ENCODE measurements at regions not wholly inside any gene's neighbourhood (a gene's known extent, or its start where the extent isn't known, plus 50 kb on each side); places are given as distances from the start of the nearest gene placed in this dataset.
"Not testable (repeated sequence)": the region's sequence is repeated elsewhere in the genome, so short reads cannot be mapped to it uniquely, and the experiment has no call there.

GRCh38 chr6:163893609-163894189, 479.2 kb downstream of the QKI start:
- no peak for DNase-seq

DNA sequence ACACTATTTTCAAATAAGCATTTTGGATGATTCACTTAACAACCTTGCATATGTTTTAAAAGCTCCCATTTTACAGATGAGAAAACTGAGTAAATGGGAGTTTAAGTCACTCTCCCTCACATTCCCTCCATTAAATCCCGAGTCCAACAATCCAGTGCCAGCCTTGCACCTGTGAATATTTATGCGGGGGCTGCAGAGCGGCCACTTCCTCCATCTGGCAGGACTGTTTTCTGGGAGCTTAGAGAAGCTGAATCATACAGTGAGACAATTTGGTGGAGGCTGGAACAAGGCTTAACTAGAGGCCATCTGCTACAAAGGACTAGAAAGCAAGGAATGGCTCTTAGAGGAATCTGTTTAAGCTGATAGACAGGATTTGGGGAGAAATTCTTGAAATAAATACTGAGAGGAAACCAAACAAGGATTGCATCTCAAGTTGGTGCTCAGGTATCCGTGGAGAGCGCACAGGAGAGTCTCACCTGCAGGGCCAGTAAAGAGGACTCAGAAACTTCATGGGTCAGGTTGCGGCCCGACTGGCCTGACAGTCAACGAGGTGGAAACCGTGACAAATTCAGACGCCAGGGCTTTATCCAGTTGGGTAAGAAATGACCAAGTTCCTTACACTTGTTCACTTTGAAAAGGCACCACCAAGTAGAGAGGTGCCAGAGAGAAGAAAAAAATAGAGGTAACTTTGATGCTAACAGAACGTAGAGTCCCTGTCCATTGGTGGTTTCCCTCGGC, 478.5 kb downstream of the QKI start:
- DNase-seq = no peak

GRCh38 chr6:163889904-163890514, 475.5 kb downstream of the QKI start:
- DNase-seq = no peak

DNA sequence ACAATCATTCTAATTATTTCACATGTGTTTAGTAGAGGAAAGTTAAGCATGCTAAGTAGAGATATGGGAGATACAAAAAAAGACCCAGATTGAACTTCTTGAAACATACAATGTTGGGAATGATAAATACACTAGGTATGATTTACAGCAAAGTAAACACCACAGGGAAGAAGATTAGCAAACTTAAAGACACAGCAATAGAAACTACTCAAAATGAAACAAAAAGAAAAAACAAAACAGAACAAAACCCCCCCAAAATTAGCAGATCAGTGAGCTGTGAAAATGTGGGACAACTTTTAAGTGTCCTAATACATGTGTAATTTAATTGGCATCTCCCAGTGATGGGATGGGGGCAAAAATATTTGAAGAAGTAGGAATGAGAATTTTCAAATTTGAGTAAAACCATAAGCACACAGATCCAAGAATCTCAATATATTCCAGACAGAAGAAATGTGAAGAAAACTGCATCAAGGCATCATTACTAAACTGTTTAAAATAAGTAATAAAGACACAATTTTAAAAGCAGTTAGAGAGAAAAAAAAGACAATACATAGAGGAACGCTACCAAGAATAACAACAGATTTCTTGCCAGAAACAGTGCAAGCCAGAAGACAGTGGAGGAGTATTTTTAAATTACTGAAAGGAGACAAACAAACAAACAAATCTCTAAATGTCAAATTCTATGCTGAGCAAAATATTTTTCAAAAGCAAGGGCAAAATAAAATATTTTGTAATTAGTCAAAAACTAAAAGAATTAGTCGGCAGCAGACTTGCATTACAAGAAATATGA, 473.7 kb downstream of the QKI start:
- no peak for DNase-seq

- no peak for DNase-seq
Measured at GRCh38 chr6:163886428-163886827, 471.9 kb downstream of the QKI start.

DNA sequence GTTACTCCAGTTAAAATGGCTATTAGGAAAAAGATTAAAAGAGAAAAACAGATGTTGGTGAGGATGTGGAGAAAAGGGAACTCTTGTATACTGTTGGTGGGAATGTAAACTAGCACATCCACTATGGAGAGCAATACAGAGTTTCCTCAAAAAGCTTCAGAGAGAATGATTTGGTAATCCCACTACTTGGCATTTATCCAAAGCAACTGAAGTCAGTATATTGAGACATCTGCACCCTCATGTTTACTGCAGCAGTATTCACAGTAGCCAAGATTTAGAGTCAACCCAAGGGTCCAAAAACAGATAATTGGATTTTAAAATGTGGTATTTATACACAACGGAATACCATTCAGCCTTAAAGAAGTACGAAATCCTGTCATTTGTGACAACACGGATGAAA, 469.5 kb downstream of the QKI start:
- peak; percentile 80 to 90 for DNase-seq

DNA sequence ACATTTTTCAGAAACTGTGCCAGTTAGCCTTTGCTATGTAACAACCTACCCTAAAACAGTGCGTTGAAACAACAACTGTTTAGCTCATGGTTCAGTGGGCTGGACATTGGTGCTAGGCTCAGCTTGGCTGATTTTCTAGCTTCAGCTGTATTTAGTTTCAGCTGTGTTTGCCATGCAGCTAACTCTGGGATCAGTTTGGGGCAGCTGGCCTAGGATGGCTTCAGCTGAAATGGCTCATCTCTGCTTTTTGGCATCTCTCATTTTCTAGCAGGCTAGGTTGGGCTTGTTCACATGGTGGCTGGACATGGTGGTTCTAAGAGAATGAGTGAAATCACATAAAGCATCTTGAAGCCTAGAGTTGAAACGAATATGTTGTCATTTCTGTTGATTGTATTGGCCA, 464.2 kb downstream of the QKI start:
- no peak for DNase-seq

DNA sequence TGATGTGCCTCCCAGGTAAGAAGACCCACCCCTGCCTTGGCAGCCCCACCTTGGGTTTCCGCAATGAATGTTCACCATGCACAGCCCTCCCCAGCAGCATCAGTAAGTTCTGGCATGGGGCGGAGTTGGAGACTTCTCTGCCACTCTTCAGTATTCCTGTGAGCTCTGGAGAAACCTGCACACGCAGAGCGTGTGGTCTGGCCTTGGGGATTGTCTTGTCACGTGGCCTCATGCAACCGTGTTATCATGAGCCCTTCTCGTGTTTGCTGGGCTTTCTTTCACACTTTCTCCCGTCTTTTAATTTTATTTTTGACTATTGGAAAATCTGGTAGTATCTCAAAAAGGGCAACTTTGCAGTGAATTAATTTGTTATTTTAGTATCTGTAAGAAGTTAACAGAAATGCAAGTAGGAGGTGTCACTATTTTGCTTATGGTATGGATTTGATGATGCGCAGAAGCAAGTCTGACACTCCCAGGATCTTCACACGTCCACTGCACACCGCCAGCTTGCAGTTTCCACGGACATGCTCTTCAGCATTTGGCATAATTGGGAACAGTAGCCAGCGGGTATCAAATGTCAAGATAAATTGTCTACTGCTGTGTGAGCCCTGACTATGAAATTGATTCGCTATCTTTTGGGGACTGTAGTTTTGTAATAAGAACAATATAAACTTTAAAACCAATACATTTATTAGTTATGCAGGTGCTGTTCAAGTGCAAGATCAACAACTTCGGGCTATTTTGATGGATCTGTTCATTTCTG, 463.5 kb downstream of the QKI start:
- DNase-seq = no peak

GRCh38 chr6:163876391-163876790, 461.9 kb downstream of the QKI start:
- no peak for DNase-seq

DNA sequence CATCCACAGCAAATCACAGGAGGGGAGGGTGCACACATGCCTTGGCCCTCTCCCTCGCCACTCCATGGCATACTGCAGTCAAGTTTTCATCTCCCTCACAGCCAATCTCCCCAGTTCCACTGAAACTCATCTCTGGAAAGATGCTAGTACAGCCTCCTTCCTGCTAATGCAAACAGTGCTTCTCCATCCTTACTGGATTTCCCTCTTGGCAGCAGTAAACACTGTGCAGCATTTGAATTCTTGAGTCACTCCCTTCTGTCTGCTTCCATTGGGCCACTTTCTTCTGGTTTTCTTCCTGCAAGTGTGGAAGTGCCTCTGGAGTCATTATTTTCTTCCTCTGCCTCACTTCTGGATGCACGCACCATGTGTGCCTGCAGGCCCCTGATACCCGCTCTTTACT, 460.3 kb downstream of the QKI start:
- no peak for DNase-seq

- no peak for DNase-seq
Measured at GRCh38 chr6:163872335-163872734, 457.8 kb downstream of the QKI start.

DNA sequence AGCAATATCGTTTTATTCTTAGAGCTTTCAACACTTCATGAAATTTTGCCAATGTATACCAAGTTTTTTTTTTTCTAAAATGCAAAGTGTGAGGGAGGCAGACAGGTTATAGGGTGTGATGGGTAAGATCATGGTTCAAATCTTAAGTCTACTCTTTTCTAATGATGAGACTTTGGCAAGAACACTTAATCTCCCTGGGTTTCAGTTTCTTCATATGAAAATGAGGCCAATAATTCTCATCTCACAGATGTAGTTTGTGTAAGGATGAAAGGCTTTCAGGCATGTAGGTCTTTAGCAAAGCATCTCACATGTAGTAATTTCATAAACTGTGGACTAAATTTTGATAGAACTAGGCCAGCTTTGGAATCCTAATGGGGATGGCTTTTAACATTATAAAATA, 457.1 kb downstream of the QKI start:
- DNase-seq = no peak

DNA sequence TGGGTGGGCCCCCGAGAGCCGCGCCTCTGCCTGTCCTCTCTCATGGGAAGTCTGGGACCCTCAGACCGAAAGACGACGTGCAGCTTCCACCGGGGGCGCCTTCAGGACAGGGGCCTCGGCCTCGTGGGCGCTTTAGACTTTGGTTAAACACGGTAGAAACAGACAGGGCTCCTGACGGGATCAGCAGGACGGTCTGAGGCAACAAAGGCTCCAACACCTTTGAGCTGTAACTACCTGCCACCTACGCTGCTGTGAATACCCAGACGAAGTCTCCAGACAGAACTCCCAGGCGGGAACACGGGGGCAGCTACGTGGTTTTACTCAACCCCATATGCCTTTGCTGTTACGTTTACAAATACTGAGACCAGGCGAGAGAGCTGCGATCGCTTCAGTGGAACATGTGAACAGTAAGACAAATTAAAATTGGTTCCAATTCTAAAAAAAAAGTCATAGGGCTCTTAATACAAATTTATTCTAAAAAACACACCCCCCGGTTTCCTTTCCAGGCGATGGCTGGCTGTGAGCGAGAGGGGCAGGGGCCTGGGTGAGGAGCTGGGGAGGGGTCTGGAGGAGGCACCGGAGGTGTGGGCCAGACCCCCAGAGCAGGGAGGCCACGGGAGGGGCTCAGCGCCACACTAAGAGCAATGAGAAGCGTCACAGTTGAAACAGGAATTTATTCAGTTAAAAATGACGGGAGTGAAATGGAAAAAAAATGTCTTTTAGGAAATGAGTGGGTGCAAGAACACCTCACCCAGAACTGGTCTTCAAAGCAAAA, 453.2 kb downstream of the QKI start:
- DNase-seq = no peak

GRCh38 chr6:163866192-163866591, 451.7 kb downstream of the QKI start:
- DNase-seq = no peak

GRCh38 chr6:163863565-163863964, 449.0 kb downstream of the QKI start:
- no peak for DNase-seq

DNA sequence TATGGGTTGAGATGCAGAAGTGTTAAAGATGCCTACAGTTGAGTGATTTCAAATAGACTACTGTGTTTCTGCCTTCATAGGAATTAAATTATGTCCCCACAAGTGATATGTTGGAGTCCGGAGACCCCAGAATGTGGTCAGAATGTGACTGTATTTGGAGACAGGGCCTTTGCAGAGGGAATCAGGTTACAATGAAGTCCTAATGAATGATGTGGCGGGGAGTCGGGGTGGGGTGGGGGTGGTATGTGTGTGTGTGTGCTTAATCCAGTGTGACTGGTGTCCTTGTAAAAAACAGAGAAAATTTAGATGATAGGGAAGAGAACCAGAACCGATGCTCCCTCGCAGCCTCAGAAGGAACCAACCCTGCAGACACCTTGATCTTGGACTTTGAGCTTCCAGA, 448.2 kb downstream of the QKI start:
- no peak for DNase-seq

DNA sequence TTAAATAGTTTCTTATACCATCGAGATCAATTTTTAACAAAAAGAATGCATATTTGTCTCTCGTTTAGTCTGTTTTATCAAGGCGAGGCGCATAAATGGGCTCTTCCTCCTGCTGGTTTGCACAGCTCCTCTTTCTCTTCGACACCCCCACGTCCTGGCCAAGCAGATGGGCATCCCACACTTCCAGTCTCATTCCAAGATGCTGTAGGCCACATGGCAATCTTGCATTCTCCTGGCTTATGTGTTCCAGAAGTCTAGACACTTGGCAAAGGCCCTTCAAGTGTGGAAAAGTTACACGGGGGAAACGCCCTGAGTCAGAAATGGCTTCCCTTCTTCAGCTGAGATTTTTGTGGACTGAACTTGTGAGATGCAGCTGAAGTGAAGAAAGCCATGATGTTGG, 447.1 kb downstream of the QKI start:
- DNase-seq = no peak

DNA sequence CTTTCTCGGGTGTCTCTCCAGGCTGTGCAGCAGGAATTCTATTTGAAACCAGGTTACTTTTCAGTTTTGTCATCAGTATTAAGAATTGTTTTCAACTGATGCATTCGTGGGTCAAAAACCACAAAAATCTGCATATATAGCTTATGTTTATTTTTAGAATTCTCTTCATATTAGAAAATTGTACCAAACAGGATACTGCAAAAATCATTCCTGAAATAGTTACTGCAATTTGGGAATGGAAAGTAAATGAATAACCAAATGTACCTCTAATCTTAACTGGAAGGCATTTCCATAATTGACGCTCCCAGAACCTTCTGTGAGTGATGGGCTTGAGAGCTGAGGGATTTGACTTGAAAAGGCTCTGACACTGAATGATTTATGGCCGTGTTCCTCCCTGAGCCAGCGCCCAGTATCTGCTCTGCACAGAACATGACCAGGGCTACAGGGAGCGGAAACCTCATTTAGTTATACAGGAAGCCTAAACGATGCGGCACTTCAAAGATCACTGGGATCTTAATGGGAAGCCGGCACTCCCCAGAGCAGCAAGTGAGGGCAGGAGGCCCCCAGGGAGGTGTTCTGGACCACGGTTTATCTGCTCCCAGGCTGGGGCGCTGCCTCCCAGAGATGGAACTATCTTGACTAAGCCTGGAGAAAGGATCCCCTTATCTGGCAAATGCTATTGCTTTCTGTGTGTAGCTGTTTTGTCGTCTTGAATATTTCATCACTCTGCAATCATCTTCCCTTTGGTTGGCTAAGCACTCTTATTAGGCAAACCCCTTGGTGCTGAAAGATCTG, 446.0 kb downstream of the QKI start:
- DNase-seq = peak; percentile 4 to 40

DNA sequence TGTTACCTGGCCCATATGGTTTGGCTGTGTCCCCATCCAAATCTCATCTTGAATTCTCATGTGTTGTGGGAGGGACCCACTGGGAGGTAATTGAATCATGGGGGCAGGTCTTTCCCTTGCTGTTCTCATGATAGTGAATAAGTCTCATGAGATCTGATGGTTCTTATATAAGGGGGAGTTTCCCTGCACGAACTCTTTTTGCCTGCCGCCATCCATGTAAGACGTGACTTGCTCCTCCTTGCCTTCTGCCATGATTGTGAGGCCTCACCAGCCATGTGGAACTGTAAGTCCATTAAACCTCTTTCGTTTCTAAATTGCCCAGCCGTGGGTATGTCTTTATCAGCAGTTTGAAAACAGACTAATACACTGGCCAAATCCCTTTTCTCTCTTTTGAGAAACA, 444.4 kb downstream of the QKI start:
- not testable (repeated sequence) for DNase-seq

- DNase-seq = no peak
Measured at GRCh38 chr6:163857421-163857820, 442.9 kb downstream of the QKI start.

- DNase-seq = no peak
Measured at GRCh38 chr6:163850874-163851273, 436.4 kb downstream of the QKI start.
